ENCODE measurements at regions not wholly inside any gene's neighbourhood (a gene's known extent, or its start where the extent isn't known, plus 50 kb on each side); places are given as distances from the start of the nearest gene placed in this dataset.
A peak's percentile ranks its signal among the peaks of the same experiment; 100 is the strongest.

- no peak for DNase-seq (ENCODE audit: extremely low read depth in 1 of 11, low read depth in 9 of 11, low spot score in 4 of 11)
Observed at GRCh38 chr1:217322834-217323233, 308.1 kb downstream of the GPATCH2 start.

GRCh38 chr1:217315346-217315745 is 315.5 kb downstream of the GPATCH2 start:
- DNase-seq (ENCODE audit: extremely low read depth in 1 of 11, low read depth in 9 of 11, low spot score in 4 of 11), result no peak

- DNase-seq (ENCODE audit: extremely low read depth in 1 of 11, low read depth in 9 of 11, low spot score in 4 of 11), result no peak
Observed at GRCh38 chr1:217313096-217313495, 317.8 kb downstream of the GPATCH2 start.

GRCh38 chr1:217311766-217312165 is 319.1 kb downstream of the GPATCH2 start:
- no peak for DNase-seq (ENCODE audit: extremely low read depth in 1 of 11, low read depth in 9 of 11, low spot score in 4 of 11)

- DNase-seq (ENCODE audit: extremely low read depth in 1 of 11, low read depth in 9 of 11, low spot score in 4 of 11), result no peak
Observed at GRCh38 chr1:217311269-217311668, 319.6 kb downstream of the GPATCH2 start.

GRCh38 chr1:217281332-217281731 is 349.6 kb downstream of the GPATCH2 start:
- DNase-seq (ENCODE audit: extremely low read depth in 1 of 11, low read depth in 9 of 11, low spot score in 4 of 11), result no peak

- DNase-seq (ENCODE audit: extremely low read depth in 1 of 11, low read depth in 9 of 11, low spot score in 4 of 11), result peak in 1 of 11 donors; percentile 5
Observed at GRCh38 chr1:217275655-217276398, 355.1 kb downstream of the GPATCH2 start.

- DNase-seq (ENCODE audit: extremely low read depth in 1 of 11, low read depth in 9 of 11, low spot score in 4 of 11), result no peak
Observed at GRCh38 chr1:217274927-217275654, 355.8 kb downstream of the GPATCH2 start.

- DNase-seq (ENCODE audit: extremely low read depth in 1 of 11, low read depth in 9 of 11, low spot score in 4 of 11), result no peak
Observed at GRCh38 chr1:217274416-217274815, 356.5 kb downstream of the GPATCH2 start.

GRCh38 chr1:217273866-217274265 is 357.0 kb downstream of the GPATCH2 start:
- no peak for DNase-seq (ENCODE audit: extremely low read depth in 1 of 11, low read depth in 9 of 11, low spot score in 4 of 11)

- no peak for DNase-seq (ENCODE audit: extremely low read depth in 1 of 11, low read depth in 9 of 11, low spot score in 4 of 11)
Observed at GRCh38 chr1:217272385-217272784, 358.5 kb downstream of the GPATCH2 start.

GRCh38 chr1:217270101-217270500 is 360.8 kb downstream of the GPATCH2 start:
- no peak for DNase-seq (ENCODE audit: extremely low read depth in 1 of 11, low read depth in 9 of 11, low spot score in 4 of 11)

GRCh38 chr1:217268058-217268457 is 362.8 kb downstream of the GPATCH2 start:
- no peak for DNase-seq (ENCODE audit: extremely low read depth in 1 of 11, low read depth in 9 of 11, low spot score in 4 of 11)

GRCh38 chr1:217261636-217262035 is 369.3 kb downstream of the GPATCH2 start:
- no peak for DNase-seq (ENCODE audit: extremely low read depth in 1 of 11, low read depth in 9 of 11, low spot score in 4 of 11)

GRCh38 chr1:217260676-217261075 is 370.2 kb downstream of the GPATCH2 start:
- DNase-seq (ENCODE audit: extremely low read depth in 1 of 11, low read depth in 9 of 11, low spot score in 4 of 11), result no peak

GRCh38 chr1:217253985-217254384 is 376.9 kb downstream of the GPATCH2 start:
- no peak for DNase-seq (ENCODE audit: extremely low read depth in 1 of 11, low read depth in 9 of 11, low spot score in 4 of 11)

- no peak for DNase-seq (ENCODE audit: extremely low read depth in 1 of 11, low read depth in 9 of 11, low spot score in 4 of 11)
Observed at GRCh38 chr1:217253351-217253750, 377.5 kb downstream of the GPATCH2 start.

- DNase-seq (ENCODE audit: extremely low read depth in 1 of 11, low read depth in 9 of 11, low spot score in 4 of 11), result no peak
Observed at GRCh38 chr1:217251121-217251520, 379.8 kb downstream of the GPATCH2 start.

GRCh38 chr1:217249857-217250256 is 381.0 kb downstream of the GPATCH2 start:
- DNase-seq (ENCODE audit: extremely low read depth in 1 of 11, low read depth in 9 of 11, low spot score in 4 of 11), result no peak

GRCh38 chr1:217244971-217245370 is 385.9 kb downstream of the GPATCH2 start:
- peak in 2 of 11 donors; percentile 2 to 8 for DNase-seq (ENCODE audit: extremely low read depth in 1 of 11, low read depth in 9 of 11, low spot score in 4 of 11)

- no peak for DNase-seq (ENCODE audit: extremely low read depth in 1 of 11, low read depth in 9 of 11, low spot score in 4 of 11)
Observed at GRCh38 chr1:217240656-217241055, 390.2 kb downstream of the GPATCH2 start.

Data from renal cortex interstitium (tissue), 11 donors.